Endodermal cell (in vitro differentiated cells): ENCODE measurements at regions not wholly inside any gene's neighbourhood (a gene's known extent, or its start where the extent isn't known, plus 50 kb on each side); places are given as distances from the start of the nearest gene placed in this dataset.
A peak's percentile ranks its signal among the peaks of the same experiment; 100 is the strongest.
"Not testable (repeated sequence)": the region's sequence is repeated elsewhere in the genome, so short reads cannot be mapped to it uniquely, and the experiment has no call there.

Experiments
- DNase-seq: peaks from one replicate; pipeline ENCODE4 v3.0.0-alpha.2; 2017
- H3K27ac ChIP-seq: 2 replicates; pipeline ENCODE4 v1.5.1; 2013; ENCODE audit warnings: mild to moderate bottlenecking, low read depth, low read length, moderate library complexity
- H3K27me3 ChIP-seq: 2 replicates; pipeline ENCODE4 v1.6.1; 2013; ENCODE audit warnings: mild to moderate bottlenecking, low read length, moderate library complexity; ENCODE audit not compliant: insufficient read depth, control insufficient read depth, poor library complexity, severe bottlenecking
- H3K36me3 ChIP-seq: 2 replicates; pipeline ENCODE4 v1.7.0; 2013; ENCODE audit warnings: mild to moderate bottlenecking, low read length, moderate library complexity; ENCODE audit not compliant: control insufficient read depth, insufficient read depth
- H3K4me1 ChIP-seq: one replicate; pipeline ENCODE4 v1.7.0; 2013; ENCODE audit warnings: low read length; ENCODE audit not compliant: control insufficient read depth, insufficient read depth
- H3K4me3 ChIP-seq: 2 replicates; pipeline ENCODE4 v1.5.1; 2013; ENCODE audit warnings: mild to moderate bottlenecking, low read length, moderate library complexity
- H3K9ac ChIP-seq: 2 replicates; pipeline ENCODE4 v1.6.1; 2013; ENCODE audit warnings: mild to moderate bottlenecking, low read length, moderate library complexity; ENCODE audit not compliant: poor library complexity, severe bottlenecking; ENCODE audit errors: extremely low read depth
- H3K9me3 ChIP-seq: 2 replicates; pipeline ENCODE4 v1.6.1; 2013; ENCODE audit warnings: mild to moderate bottlenecking, low read length, moderate library complexity; ENCODE audit not compliant: control insufficient read depth
- H3K27ac Mint-ChIP-seq: 2 replicates; pipeline ENCODE4 v1.8.0; 2020; ENCODE audit warnings: mixed read lengths
- H3K27me3 Mint-ChIP-seq: 2 replicates; pipeline ENCODE4 v1.8.0; 2021; ENCODE audit warnings: mild to moderate bottlenecking, mixed read lengths; ENCODE audit not compliant: insufficient read depth
- H3K36me3 Mint-ChIP-seq: 2 replicates; pipeline ENCODE4 v1.8.0; 2020; ENCODE audit warnings: low read depth, mixed read lengths
- H3K4me1 Mint-ChIP-seq: 2 replicates; pipeline ENCODE4 v1.8.0; 2020; ENCODE audit warnings: mixed read lengths
- H3K4me3 Mint-ChIP-seq: 2 replicates; pipeline ENCODE4 v1.8.0; 2020; ENCODE audit warnings: mild to moderate bottlenecking, moderate library complexity, mixed read lengths
- H3K9me3 Mint-ChIP-seq: 2 replicates; pipeline ENCODE4 v1.8.0; 2020; ENCODE audit warnings: mild to moderate bottlenecking, mixed read lengths
- WGBS, 2 experiments: methylation state at CpG; one replicate each; pipeline versions ENCODE4 v1.1.5 to v1.1.7; 2013; ENCODE audit warnings: missing lambda C conversion rate in 2 of 2, mixed read lengths in 1 of 2; ENCODE audit not compliant: insufficient coverage in 1 of 2, insufficient read length in 1 of 2; 5-methylcytosine and 5-hydroxymethylcytosine counted together
- TF ChIP-seq, protein P1 (sequence below): fragments of 200-600 bp; sonication (generic); conservative IDR thresholded peaks from 2 replicates; pipeline ENCODE4 v1.5.0; 2021; ENCODE audit warnings: antibody characterized with exemption, mild to moderate bottlenecking

GRCh38 chr2:64934530-64934929 lies 54.7 kb upstream of the SLC1A4 start:
- Mint-ChIP-seq H3K4me3 (no peak overlapping the region), H3K27ac (no peak overlapping the region), H3K4me1 (peaks cover 12% of the 10 kb centered on the region), H3K27me3 (peaks cover 18% of the 10 kb centered on the region), H3K9me3 (peaks cover 10% of the 10 kb centered on the region), H3K36me3 (no peaks in the 10 kb centered on the region)
- H3K9me3 ChIP-seq, result no peaks in the 10 kb centered on the region
- DNase-seq, result no peak
- WGBS, 2 experiments, result 95 to 100% methylated on average over 2 to 4 of the region's 4 CpGs
- TF ChIP-seq, protein P1, sequence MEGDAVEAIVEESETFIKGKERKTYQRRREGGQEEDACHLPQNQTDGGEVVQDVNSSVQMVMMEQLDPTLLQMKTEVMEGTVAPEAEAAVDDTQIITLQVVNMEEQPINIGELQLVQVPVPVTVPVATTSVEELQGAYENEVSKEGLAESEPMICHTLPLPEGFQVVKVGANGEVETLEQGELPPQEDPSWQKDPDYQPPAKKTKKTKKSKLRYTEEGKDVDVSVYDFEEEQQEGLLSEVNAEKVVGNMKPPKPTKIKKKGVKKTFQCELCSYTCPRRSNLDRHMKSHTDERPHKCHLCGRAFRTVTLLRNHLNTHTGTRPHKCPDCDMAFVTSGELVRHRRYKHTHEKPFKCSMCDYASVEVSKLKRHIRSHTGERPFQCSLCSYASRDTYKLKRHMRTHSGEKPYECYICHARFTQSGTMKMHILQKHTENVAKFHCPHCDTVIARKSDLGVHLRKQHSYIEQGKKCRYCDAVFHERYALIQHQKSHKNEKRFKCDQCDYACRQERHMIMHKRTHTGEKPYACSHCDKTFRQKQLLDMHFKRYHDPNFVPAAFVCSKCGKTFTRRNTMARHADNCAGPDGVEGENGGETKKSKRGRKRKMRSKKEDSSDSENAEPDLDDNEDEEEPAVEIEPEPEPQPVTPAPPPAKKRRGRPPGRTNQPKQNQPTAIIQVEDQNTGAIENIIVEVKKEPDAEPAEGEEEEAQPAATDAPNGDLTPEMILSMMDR, result no peak
- no peak overlapping the region for H3K4me3 ChIP-seq
- no peaks in the 10 kb centered on the region for H3K27me3 ChIP-seq
- H3K9ac ChIP-seq, result no peak overlapping the region
- H3K36me3 ChIP-seq, result no peaks in the 10 kb centered on the region
- no peak overlapping the region for H3K27ac ChIP-seq
- H3K4me1 ChIP-seq, result no peaks in the 10 kb centered on the region

DNA sequence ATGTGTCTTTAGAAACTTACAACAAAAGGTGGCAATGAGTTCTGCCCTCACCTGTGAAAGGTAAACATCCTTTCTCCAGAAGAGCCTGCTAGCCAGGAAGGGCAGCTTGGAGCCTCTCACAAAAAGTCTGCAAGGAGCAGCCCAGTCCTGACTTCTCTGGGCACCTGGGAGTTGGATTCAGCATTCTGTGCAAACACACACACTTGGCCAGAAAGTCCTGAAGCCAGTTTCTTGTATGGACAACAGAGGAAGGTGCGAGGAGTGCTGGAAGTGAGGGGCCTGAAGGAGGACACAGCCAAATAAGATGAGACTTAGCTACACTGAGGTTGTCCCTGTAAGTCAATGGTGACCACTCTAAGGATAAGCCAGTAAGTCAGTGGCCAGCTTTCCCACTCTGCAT lies 52.4 kb upstream of the SLC1A4 start:
- H3K4me1 Mint-ChIP-seq, result peaks cover 12% of the 10 kb centered on the region
- Histone ChIP-seq H3K27ac (no peak overlapping the region), H3K36me3 (no peaks in the 10 kb centered on the region), H3K9ac (no peak overlapping the region), H3K9me3 (no peaks in the 10 kb centered on the region), H3K4me1 (no peaks in the 10 kb centered on the region), H3K27me3 (no peaks in the 10 kb centered on the region), H3K4me3 (no peak overlapping the region)
- peak overlapping the region; percentile 70 for H3K27ac Mint-ChIP-seq
- no peaks in the 10 kb centered on the region for H3K36me3 Mint-ChIP-seq
- WGBS, 2 experiments, result 88 to 100% methylated on average over 1 of the region's 1 CpG
- H3K9me3 Mint-ChIP-seq, result peaks cover 10% of the 10 kb centered on the region
- H3K27me3 Mint-ChIP-seq, result peaks cover 15% of the 10 kb centered on the region
- no peak overlapping the region for H3K4me3 Mint-ChIP-seq
- TF ChIP-seq, protein P1, result no peak
- no peak for DNase-seq

GRCh38 chr2:64937314-64937686 lies 51.9 kb upstream of the SLC1A4 start:
- H3K4me1 Mint-ChIP-seq, H3K9me3 Mint-ChIP-seq, H3K4me3 Mint-ChIP-seq, H3K36me3 Mint-ChIP-seq, DNase-seq, H3K4me3 ChIP-seq, H3K27me3 ChIP-seq, H3K27ac ChIP-seq, H3K9me3 ChIP-seq, H3K36me3 ChIP-seq, H3K27ac Mint-ChIP-seq, H3K4me1 ChIP-seq, H3K9ac ChIP-seq: not testable (repeated sequence)
- WGBS, 2 experiments, result 81 to 90% methylated on average over 5 of the region's 5 CpGs
- peaks cover 11% of the 10 kb centered on the region for H3K27me3 Mint-ChIP-seq
